ENCODE measurements at regions not wholly inside any gene's neighbourhood (a gene's known extent, or its start where the extent isn't known, plus 50 kb on each side); places are given as distances from the start of the nearest gene placed in this dataset.

DNA sequence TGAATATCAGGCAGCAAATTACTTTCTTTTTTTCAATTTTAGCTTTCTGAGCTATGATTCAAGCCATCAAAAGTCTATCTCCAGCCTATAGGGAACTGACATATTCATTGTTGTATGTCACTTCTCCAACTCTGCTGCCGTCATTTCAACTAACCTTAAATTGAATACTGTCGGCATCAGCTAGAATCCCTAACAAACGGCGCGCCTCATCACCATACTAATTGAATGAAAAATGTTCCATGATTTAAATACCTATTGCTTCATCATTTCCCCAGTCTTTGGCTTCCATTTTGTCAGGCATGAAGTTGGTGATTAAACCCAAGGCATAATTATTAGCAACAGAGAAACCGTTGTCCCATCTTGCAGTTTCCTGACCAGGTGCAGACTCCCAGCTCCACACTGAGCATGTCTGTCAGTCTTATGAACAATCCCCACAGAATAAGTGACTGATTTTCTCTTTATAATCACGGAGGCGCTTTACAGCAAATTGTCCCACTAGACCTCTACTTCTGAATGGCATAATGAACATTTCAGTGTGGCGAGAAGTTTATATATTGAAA lies 83.5 kb upstream of the NPY start:
- no peak for DNase-seq (ENCODE audit: low read depth)

DNA sequence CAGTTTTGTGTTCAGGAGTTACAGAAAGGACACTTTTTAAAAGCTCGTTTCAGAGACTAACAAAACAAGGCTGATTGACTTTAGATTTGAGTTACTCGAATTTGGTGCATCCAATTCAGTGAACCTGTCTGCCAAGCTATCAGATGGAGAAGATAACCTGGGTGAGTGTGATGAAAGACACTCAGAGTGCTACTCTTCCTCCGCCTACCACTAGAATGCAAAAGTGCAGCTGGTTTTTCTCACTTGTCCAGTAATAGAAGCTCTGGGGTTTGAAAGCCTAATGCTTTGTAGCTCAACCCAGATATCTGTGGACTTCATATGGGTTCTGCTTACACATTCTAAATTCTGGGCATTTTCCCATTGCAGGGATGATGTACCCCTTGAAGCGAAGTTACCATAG lies 82.8 kb upstream of the NPY start:
- DNase-seq (ENCODE audit: low read depth) = no peak

GRCh38 chr7:24212073-24212472 lies 71.9 kb upstream of the NPY start:
- DNase-seq (ENCODE audit: low read depth) = no peak

DNA sequence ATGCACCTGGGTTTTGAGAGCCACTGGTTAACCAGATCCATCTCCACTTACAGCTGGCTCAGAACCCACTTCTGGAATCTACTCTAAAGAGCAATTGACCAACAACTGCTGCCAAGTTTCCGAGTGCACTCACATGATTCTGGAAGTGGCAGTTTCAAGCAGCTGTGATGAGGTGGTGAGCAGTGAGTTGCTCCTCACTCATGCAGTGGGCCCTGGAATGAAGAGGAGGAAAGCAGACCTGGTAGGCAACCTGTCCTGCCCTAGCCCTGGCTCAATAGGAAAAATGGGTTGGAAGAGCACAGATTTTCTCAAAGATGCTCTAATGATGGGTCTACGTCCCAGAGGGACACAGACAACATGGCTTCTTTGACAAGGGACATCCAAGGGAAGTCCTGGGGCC lies 70.7 kb upstream of the NPY start:
- no peak for DNase-seq (ENCODE audit: low read depth)

GRCh38 chr7:24214670-24215069 lies 69.3 kb upstream of the NPY start:
- DNase-seq (ENCODE audit: low read depth) = no peak

- no peak for DNase-seq (ENCODE audit: low read depth)
These were observed 67.3 kb upstream of the NPY start for GRCh38 chr7:24216576-24217125.

GRCh38 chr7:24221500-24221899 lies 62.5 kb upstream of the NPY start:
- DNase-seq (ENCODE audit: low read depth) = no peak

DNA sequence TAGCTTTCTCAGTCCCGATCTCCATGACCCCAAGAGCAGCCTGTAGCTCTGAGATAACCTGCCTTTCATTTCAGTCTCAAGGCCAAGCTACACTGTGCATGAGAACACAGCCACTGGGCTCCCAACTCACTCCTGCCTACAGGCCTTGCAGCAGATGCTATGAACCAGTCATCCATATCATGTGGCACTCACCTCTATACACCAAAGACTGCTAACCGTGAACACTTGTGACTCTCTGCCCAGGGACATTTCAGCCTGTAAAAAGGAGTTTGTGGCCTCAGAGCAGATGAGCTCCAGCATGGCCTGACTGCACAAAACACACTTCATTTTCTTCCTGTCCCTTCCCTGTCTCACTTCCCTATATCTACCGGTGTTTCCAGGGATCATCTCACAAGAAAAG lies 56.9 kb upstream of the NPY start:
- no peak for DNase-seq (ENCODE audit: low read depth)

DNA sequence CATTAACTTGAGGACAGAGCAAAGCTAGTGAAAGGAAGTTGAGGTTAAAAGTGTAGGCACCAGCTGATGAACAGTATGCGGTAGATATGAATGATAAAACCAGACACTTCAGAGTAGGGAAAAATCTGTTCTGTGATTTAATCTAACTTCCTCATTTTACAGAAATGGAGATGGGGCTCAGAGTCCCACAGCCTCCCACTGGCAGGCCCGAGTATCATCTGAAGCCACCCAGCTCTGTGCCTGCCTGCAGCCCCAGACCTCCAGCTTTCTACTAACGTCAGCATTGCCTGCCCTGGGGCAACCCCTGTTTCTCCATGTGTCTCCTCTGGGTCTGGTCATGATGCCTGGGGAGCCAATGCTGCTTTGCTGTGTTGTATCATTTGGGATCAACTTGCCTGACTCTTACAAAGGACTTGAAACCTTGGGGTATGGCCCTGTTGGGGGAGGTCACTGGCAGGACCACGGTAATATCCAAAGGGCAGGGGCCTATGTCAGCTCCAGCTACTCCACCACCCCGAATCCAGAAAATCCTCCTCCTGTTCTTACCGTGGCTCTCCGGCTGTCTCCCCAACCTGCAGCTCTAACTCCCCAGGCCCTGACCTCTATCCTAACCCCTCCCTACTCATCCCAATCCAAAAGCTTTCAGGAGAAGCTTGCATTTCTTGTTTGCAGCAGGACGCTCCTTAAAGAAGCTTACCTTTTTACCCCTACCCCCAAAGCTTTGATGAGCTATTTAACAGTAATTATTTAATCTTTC lies 56.2 kb upstream of the NPY start:
- DNase-seq (ENCODE audit: low read depth) = peak; percentile 36

GRCh38 chr7:24229481-24230226 lies 54.3 kb upstream of the NPY start:
- no peak for DNase-seq (ENCODE audit: low read depth)

DNA sequence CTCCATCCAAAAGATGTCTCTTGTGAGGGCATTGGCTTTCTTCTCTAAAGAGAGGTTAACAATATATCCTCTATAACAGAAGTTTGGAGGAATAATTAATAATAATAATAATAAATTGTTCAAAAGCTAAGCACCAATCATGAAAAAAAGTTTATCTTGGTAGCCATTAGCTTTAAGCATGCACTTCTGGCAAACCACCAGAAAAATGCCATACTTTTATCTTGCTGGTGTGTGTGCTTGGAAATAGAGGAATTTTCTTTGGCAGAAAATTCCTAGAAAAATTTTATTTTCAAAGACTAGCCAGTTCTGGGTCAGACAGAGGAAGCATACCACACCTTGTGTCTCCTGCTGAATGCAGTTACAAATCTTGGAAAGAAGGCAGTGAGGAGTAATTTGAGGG lies 52.5 kb upstream of the NPY start:
- DNase-seq (ENCODE audit: low read depth) = no peak

DNA sequence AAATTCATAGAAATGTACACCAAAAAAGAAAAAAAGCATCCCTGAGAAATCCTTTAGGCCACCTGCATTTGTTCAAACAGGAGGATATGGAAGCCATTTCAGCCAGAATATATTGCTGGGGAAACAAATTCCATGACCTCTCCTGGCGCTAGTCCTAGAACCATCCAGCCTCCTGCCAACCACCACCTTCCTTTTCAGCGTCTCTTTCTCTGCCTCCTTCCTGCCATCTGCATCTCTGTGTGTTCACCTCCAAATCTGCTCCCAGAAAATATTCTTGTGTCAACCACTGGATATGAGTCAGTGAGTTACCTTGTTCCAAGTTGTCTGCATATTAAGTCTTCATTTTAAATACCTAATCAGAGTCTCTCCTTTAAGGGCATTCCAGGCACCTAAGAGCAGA lies 50.6 kb upstream of the NPY start:
- DNase-seq (ENCODE audit: low read depth) = no peak
